ENCODE measurements at regions not wholly inside any gene's neighbourhood (a gene's known extent, or its start where the extent isn't known, plus 50 kb on each side); places are given as distances from the start of the nearest gene placed in this dataset.

DNA sequence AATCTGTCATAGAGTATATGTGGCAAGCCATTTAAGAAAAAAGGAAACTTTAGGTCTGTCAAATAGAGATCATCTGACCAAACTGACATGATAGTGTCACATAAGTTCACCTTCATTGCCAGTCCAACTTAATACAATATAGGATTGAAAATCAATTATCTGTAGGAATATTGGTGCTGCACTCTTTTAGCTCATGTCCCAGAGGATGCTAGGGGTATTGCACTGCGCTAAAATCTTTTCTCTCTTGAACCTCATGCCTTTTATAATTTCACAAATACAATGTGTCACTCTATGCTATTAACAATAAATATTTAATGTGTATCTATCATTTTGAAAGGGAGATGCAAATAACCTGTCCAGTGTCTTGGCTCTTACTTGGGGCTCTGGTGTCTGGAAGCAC lies 72.4 kb upstream of the FAM120A start:
- H3K18ac ChIP-seq (ENCODE audit: insufficient read length, low read depth, low read length), result no peak overlapping the region
- no peak overlapping the region for H2AFZ ChIP-seq (ENCODE audit: low read length)
- no peak overlapping the region for H2BK5ac ChIP-seq (ENCODE audit: insufficient read length, low read length)
- WGBS (ENCODE audit: extremely low coverage, insufficient read length, low lambda C conversion rate), result no CpG with 5 or more reads among the region's 1 CpG
- H4K5ac ChIP-seq (ENCODE audit: insufficient read length, low read depth, low read length), result no peak overlapping the region
- H3K14ac ChIP-seq (ENCODE audit: insufficient read depth, low read length), result no peak overlapping the region
- no peak overlapping the region for H3K23ac ChIP-seq (ENCODE audit: insufficient read length, low read depth, low read length)
- H2BK120ac ChIP-seq (ENCODE audit: low read depth, low read length, poor library complexity, severe bottlenecking), result no peak overlapping the region
- no peak overlapping the region for H3T11ph ChIP-seq (ENCODE audit: low read length)
- H2BK15ac ChIP-seq (ENCODE audit: low read depth, low read length), result no peak overlapping the region
- no peaks in the 10 kb centered on the region for H3K79me1 ChIP-seq (ENCODE audit: insufficient read depth, low read depth, low read length, poor library complexity, severe bottlenecking)
- TF ChIP-seq, protein P1, sequence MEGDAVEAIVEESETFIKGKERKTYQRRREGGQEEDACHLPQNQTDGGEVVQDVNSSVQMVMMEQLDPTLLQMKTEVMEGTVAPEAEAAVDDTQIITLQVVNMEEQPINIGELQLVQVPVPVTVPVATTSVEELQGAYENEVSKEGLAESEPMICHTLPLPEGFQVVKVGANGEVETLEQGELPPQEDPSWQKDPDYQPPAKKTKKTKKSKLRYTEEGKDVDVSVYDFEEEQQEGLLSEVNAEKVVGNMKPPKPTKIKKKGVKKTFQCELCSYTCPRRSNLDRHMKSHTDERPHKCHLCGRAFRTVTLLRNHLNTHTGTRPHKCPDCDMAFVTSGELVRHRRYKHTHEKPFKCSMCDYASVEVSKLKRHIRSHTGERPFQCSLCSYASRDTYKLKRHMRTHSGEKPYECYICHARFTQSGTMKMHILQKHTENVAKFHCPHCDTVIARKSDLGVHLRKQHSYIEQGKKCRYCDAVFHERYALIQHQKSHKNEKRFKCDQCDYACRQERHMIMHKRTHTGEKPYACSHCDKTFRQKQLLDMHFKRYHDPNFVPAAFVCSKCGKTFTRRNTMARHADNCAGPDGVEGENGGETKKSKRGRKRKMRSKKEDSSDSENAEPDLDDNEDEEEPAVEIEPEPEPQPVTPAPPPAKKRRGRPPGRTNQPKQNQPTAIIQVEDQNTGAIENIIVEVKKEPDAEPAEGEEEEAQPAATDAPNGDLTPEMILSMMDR (conservative IDR thresholded peaks at IDR 0.05), result peak; percentile 56
- no peaks in the 10 kb centered on the region for H3K9me3 ChIP-seq (ENCODE audit: control insufficient read depth, low read depth, low read length)
- H4K8ac ChIP-seq (replicated peaks; ENCODE audit: insufficient read length, low read depth, low read length), result no peak overlapping the region
- no peak overlapping the region for H3K56ac ChIP-seq (ENCODE audit: insufficient read length, low read depth, low read length)
- Mint-ChIP-seq H3K4me1 (peaks cover 0 to 4% of the 10 kb centered on the region in 2 experiments; a peak in 2 of 4 replicates), H3K27me3 (ENCODE audit: low read depth) (no peaks in the 10 kb centered on the region; the same call in 1 of the 2 replicates), H3K27ac (no peak overlapping the region), H3K9me3 (no peaks in the 10 kb centered on the region; a peak in 1 of 5 replicates), H3K36me3 (ENCODE audit: insufficient read depth in 1 of 3, low read depth in 3 of 3) (peaks cover 0 to 2% (median 0%) of the 10 kb centered on the region in 3 experiments; a peak in 1 of 7 replicates), H3K4me3 (no peak overlapping the region)
- no peak overlapping the region for H3K27ac ChIP-seq (ENCODE audit: insufficient read length, low read depth, low read length)
- H4K20me1 ChIP-seq (ENCODE audit: control insufficient read depth, insufficient read depth, insufficient read length), result no peaks in the 10 kb centered on the region
- H3K79me2 ChIP-seq (ENCODE audit: insufficient read depth, low read length), result no peaks in the 10 kb centered on the region
- H3K4ac ChIP-seq (ENCODE audit: low read depth, low read length), result no peak overlapping the region
- no peaks in the 10 kb centered on the region for H3K27me3 ChIP-seq (ENCODE audit: insufficient read depth, low read length)
- no peak overlapping the region for H3K4me2 ChIP-seq (ENCODE audit: insufficient read depth, insufficient read length, low read length)
- H3K23me2 ChIP-seq (ENCODE audit: insufficient read length, low read depth, low read length, poor library complexity, severe bottlenecking), result no peaks in the 10 kb centered on the region
- H3K9ac ChIP-seq (ENCODE audit: extremely low read depth, insufficient read length, low read length), result no peak overlapping the region
- no peak overlapping the region for H2BK20ac ChIP-seq (ENCODE audit: low read depth, low read length, poor library complexity, severe bottlenecking)
- H2BK12ac ChIP-seq (ENCODE audit: insufficient read length, low read depth, low read length), result no peak overlapping the region
- no peak overlapping the region for H2AK5ac ChIP-seq (ENCODE audit: insufficient read length, low read length)
- no peaks in the 10 kb centered on the region for H3K4me1 ChIP-seq (ENCODE audit: insufficient read depth, low read length)
- DNase-seq, result no peak
- H4K91ac ChIP-seq (ENCODE audit: insufficient read length, low read depth, low read length), result no peak overlapping the region

Measured in H9 (cell line).